Motor neuron (in vitro differentiated cells): ENCODE measurements at regions not wholly inside any gene's neighbourhood (a gene's known extent, or its start where the extent isn't known, plus 50 kb on each side); places are given as distances from the start of the nearest gene placed in this dataset.
"Not testable (repeated sequence)": the region's sequence is repeated elsewhere in the genome, so short reads cannot be mapped to it uniquely, and the experiment has no call there.

Experiments used
- ATAC-seq, 8 experiments: fragments of 200-7000 bp; cut with Tn5 transposase; replicated peaks in 6 of 8; 2 replicates each; pipeline ENCODE4 v1.8.0; 2021; ENCODE audit warnings: mild to moderate bottlenecking in 8 of 8, moderate library complexity in 8 of 8
- H3K27ac ChIP-seq, 2 donors: fragments of 250-450 bp; sonication (Bioruptor Pico); 2 replicates each; pipeline ENCODE4 v1.9.0; 2021; ENCODE audit warnings: antibody characterized with exemption in 2 of 2, mild to moderate bottlenecking in 2 of 2, moderate library complexity in 1 of 2
- H3K4me1 ChIP-seq, 2 donors: fragments of 250-450 bp; sonication (Bioruptor Pico); replicated peaks in 1 of 2; 2 replicates each; pipeline ENCODE4 v1.6.1; 2021; ENCODE audit warnings: antibody characterized with exemption in 2 of 2, mild to moderate bottlenecking in 2 of 2, moderate library complexity in 1 of 2
- H3K4me3 ChIP-seq, 5 donors: fragments of 250-450 bp; sonication (Bioruptor Pico); 2 replicates each; pipeline ENCODE4 v1.9.0; 2021; ENCODE audit warnings: antibody characterized with exemption in 5 of 5, mild to moderate bottlenecking in 5 of 5, moderate library complexity in 4 of 5
- WGBS, 10 experiments: fragments of 450-650 bp; shearing (Covaris generic); methylation state at CpG; one replicate each; pipeline ENCODE4 v1.0.0; 2022; 5-methylcytosine and 5-hydroxymethylcytosine counted together
- in situ Hi-C, 9 experiments: fragments of 400-800 bp; cut with MboI; loops; one replicate each; pipeline ENCODE4 v1.15.0; 2021; ENCODE audit warnings: low sequenced_read_pairs in 9 of 9, low pct_unique_long_range_greater_than_20kb in 2 of 9; ENCODE audit not compliant: unreplicated experiment in 9 of 9

DNA sequence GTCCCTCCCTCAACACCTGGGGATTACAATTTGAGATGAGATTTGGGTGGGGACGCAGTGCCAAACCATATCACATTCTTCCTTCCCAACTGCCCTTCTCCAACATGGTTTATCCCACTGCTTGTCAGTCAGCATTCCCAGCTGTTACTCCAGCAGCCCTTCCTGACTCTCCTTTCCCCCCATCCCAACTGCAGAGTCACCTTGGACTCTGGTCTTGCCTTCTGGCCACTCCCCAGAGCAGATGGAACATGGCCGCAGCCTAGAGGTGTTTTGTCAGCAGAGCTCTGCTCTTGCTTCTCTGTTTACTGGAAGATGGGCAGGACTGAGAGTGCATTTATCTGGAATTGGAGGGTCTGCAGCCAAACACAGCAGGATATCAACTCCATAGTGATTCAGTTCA, 51.2 kb upstream of the MEX3C start:
- 100% methylated on average over 1 of the region's 2 CpGs; no CpG with 5 or more reads in 7 of the 10 experiments for WGBS, 10 experiments
- Histone ChIP-seq H3K27ac (no peak overlapping the region), H3K4me3 (no peak overlapping the region), H3K4me1 (no peaks in the 10 kb centered on the region)
- ATAC-seq, result no peak
- in situ Hi-C loops, result no loop called here

DNA sequence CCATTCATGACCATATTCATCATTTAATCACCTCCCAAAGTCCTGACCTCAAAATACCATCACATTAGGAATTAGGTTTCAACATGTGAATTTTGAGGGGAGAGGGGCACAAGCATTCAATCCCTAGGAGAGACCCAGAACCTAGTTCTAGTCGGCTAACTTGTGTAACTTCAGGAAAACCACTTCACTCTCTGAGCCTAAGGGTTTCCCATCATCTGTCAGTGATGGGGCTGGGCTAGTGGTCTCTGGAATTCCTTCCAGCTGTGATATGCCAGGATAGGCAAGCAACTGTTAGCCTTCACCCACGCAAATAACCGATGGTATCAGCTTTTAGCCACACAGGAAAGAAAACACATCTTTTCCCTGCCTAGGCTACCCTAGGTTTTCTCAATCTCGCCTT, 52.5 kb upstream of the MEX3C start:
- Histone ChIP-seq H3K27ac (no peak overlapping the region), H3K4me1 (no peaks in the 10 kb centered on the region), H3K4me3 (no peak overlapping the region)
- ATAC-seq, result no peak
- in situ Hi-C loops, result no loop called here
- WGBS, 10 experiments, result 20 to 100% (median 71%) methylated on average over 2 to 4 of the region's 4 CpGs; no CpG with 5 or more reads in 3 of the 10 experiments

DNA sequence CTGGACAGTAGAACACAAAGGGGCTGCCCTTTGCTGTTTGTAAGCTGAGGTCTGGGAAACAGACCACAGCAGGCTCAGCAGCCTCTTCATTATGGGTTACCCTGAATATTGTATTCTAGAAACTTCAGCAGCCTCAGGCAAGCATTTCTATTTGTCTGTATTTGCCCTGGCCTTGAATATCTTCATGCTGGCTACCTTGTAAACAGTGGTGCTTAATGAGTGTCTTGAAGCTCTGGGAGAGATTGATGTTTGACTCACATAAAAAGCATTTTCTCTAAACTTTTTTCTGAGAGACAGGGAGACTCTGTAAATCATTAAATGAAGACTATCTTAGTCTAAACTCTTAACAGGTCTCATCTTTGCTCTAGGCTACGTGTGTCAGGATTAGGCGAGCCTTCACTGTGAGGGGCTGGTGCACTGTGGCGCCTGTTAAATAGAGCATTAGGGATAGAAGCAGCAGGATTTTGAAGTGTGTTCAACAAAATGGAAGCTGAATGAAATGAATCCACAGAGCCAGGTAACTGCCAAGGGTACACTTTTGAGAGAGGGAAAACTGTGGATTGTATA, 53.1 kb upstream of the MEX3C start:
- Histone ChIP-seq H3K27ac (no peak overlapping the region), H3K4me1 (no peaks in the 10 kb centered on the region), H3K4me3 (no peak overlapping the region)
- in situ Hi-C loops, result no loop called here
- no peak for ATAC-seq
- 0 to 80% (median 68%) methylated on average over 1 to 3 of the region's 3 CpGs; no CpG with 5 or more reads in 4 of the 10 experiments for WGBS, 10 experiments

DNA sequence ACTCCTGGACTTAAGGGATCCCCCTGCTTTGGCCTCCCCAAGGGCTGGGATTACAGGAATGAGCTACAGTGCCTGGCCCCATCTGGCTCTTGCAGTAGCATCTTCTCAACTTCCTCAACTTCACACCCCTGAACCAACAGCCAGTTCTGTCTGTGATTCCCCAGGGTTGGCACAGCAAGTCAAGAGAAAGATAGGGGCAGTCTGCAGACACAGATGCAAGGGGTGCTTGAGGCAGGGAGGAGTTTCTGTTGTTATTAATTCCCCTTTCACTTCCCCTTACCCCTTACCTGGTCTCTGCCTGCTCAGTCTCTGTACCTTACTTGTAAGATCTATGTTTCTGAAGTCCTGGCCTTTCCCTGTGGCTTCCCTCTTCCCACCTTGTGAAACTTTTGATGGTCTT, 54.1 kb upstream of the MEX3C start:
- no peak overlapping the region for H3K27ac ChIP-seq
- no peak overlapping the region for H3K4me3 ChIP-seq
- H3K4me1 ChIP-seq, result no peaks in the 10 kb centered on the region
- no peak for ATAC-seq
- in situ Hi-C loops, result no loop called here

DNA sequence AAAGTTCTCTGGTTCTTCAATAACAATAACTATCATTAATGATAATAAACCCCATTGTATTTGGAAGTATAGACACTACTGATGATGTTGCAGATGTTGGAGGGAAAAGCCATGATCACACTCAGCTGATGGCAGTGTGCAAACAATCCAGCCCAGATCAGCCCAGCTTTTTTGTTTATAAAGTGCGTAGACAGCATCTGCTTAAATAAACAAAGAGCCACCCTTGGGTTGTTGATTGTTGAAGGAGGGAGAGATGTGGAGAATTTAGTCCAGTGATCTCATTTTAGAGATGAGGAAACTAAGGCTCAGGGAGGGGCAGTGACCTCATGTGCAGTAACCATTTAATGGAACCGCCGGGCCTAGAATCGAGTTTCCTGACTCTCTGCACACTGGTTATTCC, 56.0 kb upstream of the MEX3C start:
- H3K27ac ChIP-seq, result no peak overlapping the region
- no peak overlapping the region for H3K4me3 ChIP-seq
- peak in 1 of 8 experiments; percentile 17 for ATAC-seq
- WGBS, 10 experiments, result 33 to 100% (median 90%) methylated on average over 1 to 4 of the region's 4 CpGs; no CpG with 5 or more reads in 2 of the 10 experiments
- in situ Hi-C loops, result no loop called here
- no peaks in the 10 kb centered on the region for H3K4me1 ChIP-seq

DNA sequence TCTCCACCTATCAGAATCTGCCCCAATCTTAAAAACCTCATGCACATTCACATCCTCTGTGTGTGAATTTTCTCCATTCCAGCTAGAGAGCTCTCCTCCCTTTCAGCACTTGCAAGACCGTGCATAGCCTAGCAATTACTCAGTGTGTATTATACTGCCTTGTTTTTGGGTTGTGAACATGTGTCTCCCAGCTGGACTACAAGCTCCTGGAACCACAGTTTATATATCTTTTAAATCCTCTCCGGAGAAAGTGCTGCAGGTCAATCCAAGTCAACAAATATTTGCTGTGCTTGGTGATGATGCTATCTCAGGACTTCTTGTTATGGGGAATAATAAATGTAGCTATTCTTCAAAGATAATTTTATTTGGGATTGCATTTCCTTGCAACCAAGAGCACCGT, 58.2 kb upstream of the MEX3C start:
- no peaks in the 10 kb centered on the region for H3K4me1 ChIP-seq
- ATAC-seq, result peak in 3 of 8 experiments; percentile 59 to 90 (median 89)
- in situ Hi-C loops, result no loop called here
- H3K27ac ChIP-seq, result no peak overlapping the region
- no peak overlapping the region for H3K4me3 ChIP-seq
- WGBS, 10 experiments, result 0 to 88% (median 53%) methylated on average over 1 to 3 of the region's 3 CpGs; no CpG with 5 or more reads in 2 of the 10 experiments

DNA sequence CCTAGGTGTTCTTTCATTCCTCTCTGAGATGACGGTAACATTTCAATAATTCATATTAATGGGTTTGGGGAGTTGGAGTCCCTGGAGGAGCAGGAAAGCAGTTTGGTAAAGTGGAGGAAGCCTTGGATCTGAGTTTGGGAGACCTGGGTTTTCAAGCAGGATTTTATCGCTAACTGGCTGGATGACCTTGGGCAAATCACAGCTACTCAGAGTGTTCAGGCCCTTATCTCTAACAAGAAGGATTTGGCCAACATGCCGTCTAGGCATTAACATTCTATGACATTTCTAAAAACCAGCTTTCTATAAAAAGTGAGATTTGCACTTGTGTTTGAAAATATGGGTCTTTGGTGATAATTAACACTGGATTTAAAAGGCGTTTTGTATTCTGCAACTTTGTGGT, 59.7 kb upstream of the MEX3C start:
- H3K4me1 ChIP-seq, result no peaks in the 10 kb centered on the region
- in situ Hi-C loops, result no loop called here
- ATAC-seq, result no peak
- H3K27ac ChIP-seq, result no peak overlapping the region
- WGBS, 10 experiments, result 44 to 100% (median 73%) methylated on average over 1 to 4 of the region's 4 CpGs
- H3K4me3 ChIP-seq, result no peak overlapping the region

DNA sequence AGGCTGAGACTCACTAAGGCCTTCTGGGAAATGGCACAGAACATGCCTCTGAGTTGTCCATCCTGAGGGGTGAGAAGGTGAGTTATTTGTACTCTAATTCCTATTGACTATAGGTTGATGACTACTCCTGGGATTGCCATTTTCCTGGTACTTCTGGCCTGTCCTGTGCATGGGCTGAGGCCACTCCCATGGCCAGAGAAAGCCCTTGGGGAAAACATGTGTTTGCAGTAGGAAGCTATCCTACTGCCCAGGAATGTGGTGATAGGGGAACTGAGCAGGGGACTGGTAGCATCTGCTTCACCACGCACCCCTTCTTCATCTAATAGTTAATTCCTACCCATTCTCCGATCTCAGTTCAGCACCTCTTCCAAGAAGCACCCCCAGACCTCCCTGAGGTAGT, 62.6 kb upstream of the MEX3C start:
- no peaks in the 10 kb centered on the region for H3K4me1 ChIP-seq
- no peak overlapping the region for H3K4me3 ChIP-seq
- no peak overlapping the region for H3K27ac ChIP-seq
- ATAC-seq, result peak in 2 of 8 experiments; percentile 77 to 79
- in situ Hi-C loops, result no loop called here
- 50 to 90% (median 86%) methylated on average over 1 to 2 of the region's 2 CpGs; no CpG with 5 or more reads in 7 of the 10 experiments for WGBS, 10 experiments

DNA sequence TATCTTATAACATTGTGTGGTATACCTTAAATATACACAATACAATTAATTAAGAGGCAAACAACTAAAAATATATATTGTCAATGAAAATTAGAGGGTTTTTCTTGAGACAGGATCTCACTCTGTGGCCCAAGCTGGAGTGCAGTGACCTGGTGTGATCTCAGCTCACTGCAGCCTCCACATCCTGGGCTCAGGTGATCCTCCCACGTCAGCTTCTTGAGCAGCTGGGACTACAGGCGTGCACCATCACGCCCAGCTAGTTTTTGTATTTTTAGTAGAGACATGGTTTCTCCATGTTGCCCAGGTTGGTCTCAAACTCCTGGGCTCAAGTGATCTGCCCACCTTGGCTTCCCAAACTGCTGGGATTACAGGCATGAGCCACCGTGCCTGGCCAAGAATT, 68.6 kb upstream of the MEX3C start:
- H3K27ac ChIP-seq, H3K4me3 ChIP-seq, H3K4me1 ChIP-seq, in situ Hi-C loops, ATAC-seq: not testable (repeated sequence)
- WGBS, 10 experiments, result 0 to 64% (median 31%) methylated on average over 1 to 4 of the region's 4 CpGs; no CpG with 5 or more reads in 6 of the 10 experiments

DNA sequence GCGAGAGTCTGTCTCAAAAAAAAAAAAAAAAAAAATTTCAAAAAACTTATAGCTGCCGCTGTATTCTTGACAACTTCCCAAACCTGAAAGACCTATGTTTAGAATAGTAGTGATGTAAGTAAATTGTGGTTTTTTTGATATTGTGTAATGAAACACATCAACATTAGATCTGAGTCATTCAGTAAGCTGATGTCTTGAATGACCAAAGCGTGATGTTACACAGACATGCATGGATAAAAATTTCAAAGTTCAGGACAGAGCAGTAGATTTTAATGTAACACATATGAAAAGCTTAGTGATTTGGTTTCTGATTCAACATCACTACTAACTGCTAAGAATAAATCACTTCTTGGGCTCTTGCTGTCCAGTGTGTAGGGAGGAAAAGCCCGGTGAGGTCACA, 69.3 kb upstream of the MEX3C start:
- H3K27ac ChIP-seq, result no peak overlapping the region
- in situ Hi-C loops, result no loop called here
- ATAC-seq, result peak in 3 of 8 experiments; percentile 54 to 71 (median 61)
- no peaks in the 10 kb centered on the region for H3K4me1 ChIP-seq
- no peak overlapping the region for H3K4me3 ChIP-seq
- 40 to 100% (median 87%) methylated on average over 2 to 4 of the region's 4 CpGs; no CpG with 5 or more reads in 1 of the 10 experiments for WGBS, 10 experiments

DNA sequence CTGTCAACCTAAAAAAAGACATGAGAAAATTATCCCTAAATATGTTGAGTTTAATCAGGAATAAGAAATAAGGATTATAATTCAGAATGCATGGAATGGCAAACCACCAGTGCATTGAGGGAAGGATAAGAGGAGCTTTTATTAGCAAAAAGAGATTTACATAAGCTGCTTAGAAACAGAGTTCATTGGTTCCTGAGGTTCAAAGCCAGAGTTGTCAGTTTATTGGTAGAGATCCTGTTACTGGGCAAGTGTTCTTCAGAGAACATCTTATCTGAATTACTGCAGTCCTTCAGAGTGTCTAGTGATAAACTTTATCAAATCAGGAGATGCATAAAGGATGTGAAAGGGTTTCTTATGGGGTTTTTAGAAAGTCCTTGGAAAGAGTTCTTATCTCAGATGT, 76.0 kb upstream of the MEX3C start:
- in situ Hi-C loops, result no loop called here
- Histone ChIP-seq H3K4me3 (no peak overlapping the region), H3K27ac (no peak overlapping the region), H3K4me1 (no peaks in the 10 kb centered on the region)
- peak in 3 of 8 experiments; percentile 54 to 67 (median 58) for ATAC-seq

DNA sequence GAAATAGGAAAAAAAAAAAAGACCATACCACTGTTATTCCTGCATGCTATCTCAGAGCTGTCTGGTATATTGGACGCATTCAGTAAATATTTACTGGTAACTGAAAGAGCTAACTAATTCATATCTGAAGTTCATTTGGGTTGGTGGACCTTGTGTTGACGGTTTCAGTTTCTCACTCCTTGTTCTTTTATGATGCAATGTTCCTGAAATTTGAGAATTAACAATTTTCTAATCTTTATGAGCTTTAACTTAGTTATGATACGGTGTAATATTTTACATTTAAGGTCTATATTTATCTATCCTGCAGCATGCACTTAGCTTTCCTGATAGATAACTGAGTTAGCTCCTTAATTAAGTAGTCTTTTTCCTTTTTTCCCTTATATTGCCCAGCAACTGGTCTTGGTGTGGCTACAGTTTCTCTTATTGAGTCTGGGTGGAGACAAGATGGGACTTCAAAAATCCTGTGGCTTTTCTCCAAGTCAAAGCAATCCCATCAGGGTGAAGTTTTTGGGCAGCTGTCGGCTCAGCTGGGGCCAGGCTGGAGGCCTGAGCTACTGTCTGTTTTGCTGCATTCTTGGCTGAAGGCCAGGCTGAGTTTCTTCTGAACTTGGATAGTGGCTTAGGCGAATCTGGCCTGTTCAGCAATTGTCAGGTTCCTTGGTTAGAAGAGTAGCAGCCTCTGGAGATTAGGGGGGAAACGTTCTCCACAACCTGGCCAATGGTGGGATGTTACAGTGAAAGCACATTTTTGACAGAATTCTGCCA, 78.4 kb upstream of the MEX3C start:
- no peaks in the 10 kb centered on the region for H3K4me1 ChIP-seq
- ATAC-seq, result peak in 4 of 8 experiments; percentile 36 to 78 (median 58)
- in situ Hi-C loops, result no loop called here
- no peak overlapping the region for H3K4me3 ChIP-seq
- 0 to 100% (median 83%) methylated on average over 2 to 5 of the region's 6 CpGs for WGBS, 10 experiments
- no peak overlapping the region for H3K27ac ChIP-seq

DNA sequence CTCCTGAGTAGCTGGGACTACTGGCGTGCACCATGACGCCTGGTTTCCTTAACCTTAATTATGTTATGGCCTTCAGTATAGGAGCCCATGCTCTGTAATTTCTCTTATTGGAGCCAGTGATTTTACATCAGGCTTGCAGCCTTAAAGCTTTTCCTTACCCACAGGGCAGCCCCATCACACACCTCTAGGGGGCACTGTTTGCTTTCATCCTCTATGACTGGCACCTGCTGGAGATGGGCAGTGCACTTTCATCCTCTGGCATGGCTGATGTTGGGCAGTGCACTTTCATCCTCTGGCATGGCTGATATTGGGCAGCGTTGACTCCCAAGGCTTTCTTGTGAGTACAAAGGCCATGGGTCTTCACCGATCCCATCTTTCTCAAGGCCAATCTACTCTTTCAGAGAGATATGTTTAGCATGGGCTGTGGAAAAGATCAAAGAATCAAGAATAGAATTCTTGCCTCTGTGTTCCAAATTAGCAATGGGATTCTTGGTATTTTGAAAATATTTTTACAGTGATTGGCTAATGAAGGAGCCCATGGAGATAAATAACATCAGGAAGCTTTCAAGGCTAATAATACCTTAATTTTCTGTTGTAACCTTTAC, 80.7 kb upstream of the MEX3C start:
- Histone ChIP-seq H3K4me1 (no peaks in the 10 kb centered on the region), H3K4me3 (no peak overlapping the region), H3K27ac (no peak overlapping the region)
- in situ Hi-C loops, result no loop called here
- peak in 4 of 8 experiments; percentile 37 to 84 (median 54) for ATAC-seq
- WGBS, 10 experiments, result 41 to 98% (median 87%) methylated on average over 1 to 4 of the region's 4 CpGs; no CpG with 5 or more reads in 6 of the 10 experiments
